Gastrocnemius medialis (tissue), 4 donors: ENCODE measurements at regions not wholly inside any gene's neighbourhood (a gene's known extent, or its start where the extent isn't known, plus 50 kb on each side); places are given as distances from the start of the nearest gene placed in this dataset.

Source experiments
- POLR2A ChIP-seq, 2 donors: fragments of 450-650 bp; IDR thresholded peaks; one replicate each; pipeline ENCODE4 v1.6.1; 2017; ENCODE audit warnings: antibody characterized with exemption in 2 of 2, mild to moderate bottlenecking in 2 of 2, moderate library complexity in 2 of 2
- TF ChIP-seq, protein P1 (sequence below), 5 experiments: fragments of 450-650 bp in 3 of 5; fragments of 200-600 bp in 2 of 5; sonication (generic) in 2 of 5; IDR thresholded peaks in 4 of 5; conservative IDR thresholded peaks in 1 of 5; 1 replicate in 4 of 5; 2 replicates in 1 of 5; pipeline ENCODE4 v1.5.1; 2016 to 2019; ENCODE audit warnings: antibody characterized with exemption in 5 of 5, mild to moderate bottlenecking in 3 of 5, moderate library complexity in 3 of 5

DNA sequence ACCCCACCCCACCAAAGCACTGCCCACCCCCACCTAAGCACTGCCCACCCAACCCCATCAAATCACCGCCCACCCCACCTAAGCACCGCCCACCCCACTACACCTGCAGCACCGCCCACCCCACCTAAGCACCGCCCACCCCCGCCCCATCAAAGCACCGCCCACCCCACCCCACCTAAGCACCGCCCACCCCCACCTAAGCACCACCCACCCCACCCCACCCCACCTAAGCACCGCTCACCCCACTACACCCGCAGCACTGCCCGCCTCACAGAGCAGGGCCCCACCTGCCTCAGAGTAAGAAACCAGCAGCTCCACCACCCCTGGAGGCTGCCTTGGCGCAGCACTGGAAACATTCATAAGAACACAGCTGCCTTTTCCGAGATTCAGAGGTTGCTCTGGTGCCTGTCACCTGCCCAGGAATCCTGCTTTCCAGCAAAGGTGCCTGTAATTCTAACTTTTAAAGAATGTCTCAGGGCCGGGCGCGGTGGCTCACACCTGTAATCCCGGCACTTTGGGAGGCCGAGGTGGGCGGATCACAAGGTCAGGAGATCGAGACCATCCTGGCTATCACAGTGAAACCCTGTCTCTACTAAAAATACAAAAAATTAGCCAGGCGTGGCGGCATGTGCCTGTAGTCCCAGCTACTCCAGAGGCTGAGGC, 148.2 kb downstream of the BMP7 start:
- TF ChIP-seq, protein P1, sequence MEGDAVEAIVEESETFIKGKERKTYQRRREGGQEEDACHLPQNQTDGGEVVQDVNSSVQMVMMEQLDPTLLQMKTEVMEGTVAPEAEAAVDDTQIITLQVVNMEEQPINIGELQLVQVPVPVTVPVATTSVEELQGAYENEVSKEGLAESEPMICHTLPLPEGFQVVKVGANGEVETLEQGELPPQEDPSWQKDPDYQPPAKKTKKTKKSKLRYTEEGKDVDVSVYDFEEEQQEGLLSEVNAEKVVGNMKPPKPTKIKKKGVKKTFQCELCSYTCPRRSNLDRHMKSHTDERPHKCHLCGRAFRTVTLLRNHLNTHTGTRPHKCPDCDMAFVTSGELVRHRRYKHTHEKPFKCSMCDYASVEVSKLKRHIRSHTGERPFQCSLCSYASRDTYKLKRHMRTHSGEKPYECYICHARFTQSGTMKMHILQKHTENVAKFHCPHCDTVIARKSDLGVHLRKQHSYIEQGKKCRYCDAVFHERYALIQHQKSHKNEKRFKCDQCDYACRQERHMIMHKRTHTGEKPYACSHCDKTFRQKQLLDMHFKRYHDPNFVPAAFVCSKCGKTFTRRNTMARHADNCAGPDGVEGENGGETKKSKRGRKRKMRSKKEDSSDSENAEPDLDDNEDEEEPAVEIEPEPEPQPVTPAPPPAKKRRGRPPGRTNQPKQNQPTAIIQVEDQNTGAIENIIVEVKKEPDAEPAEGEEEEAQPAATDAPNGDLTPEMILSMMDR (IDR thresholded peaks at IDR 0.05 in 4 of 5, conservative IDR thresholded peaks at IDR 0.05 in 1 of 5), result no peak
- TF ChIP-seq POLR2A (IDR thresholded peaks at IDR 0.05), result no peak
